ENCODE measurements at regions not wholly inside any gene's neighbourhood (a gene's known extent, or its start where the extent isn't known, plus 50 kb on each side); places are given as distances from the start of the nearest gene placed in this dataset.
A peak's percentile ranks its signal among the peaks of the same experiment; 100 is the strongest.

DNA sequence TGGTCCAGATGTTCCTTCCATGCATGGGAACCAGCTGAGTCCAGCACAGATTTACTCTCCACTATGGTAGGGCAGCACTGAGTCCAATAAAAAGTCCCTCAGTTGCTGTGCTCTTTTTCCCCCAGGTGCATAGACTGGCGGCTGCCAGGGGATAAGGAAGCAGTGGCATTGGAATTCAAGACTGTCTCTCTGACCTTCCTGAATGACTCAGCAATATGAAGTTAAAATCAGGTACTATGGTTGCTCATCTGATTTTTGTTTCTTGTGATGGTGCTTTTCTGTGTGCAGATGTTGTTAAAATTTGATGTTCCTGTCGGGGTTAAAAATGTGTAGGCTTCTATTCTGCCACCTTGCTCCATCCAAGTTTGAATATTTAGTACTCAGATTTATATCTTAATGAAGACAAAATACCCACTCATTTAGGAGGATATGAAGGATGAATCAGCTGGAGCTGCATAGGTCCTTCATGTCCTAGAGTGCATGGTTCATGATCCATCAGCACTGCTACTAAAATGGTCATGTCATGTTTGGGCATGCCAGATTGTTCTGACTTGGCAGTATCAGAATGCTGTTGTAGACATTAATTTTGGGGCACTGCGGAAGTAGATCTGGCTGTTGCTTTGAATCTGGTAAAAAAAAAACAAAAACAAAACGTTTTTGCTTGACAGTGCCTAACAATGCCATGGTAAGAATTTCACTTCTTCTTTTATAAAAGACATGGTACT, 321.2 kb upstream of the MAP3K7 start:
- Mint-ChIP-seq H3K4me3 (no peak overlapping the region), H3K9me3 (peaks cover 0 to 7% (median 0%) of the 10 kb centered on the region in 7 donors), H3K27ac (no peak overlapping the region), H3K36me3 (no peaks in the 10 kb centered on the region), H3K4me1 (no peaks in the 10 kb centered on the region), H3K27me3 (no peaks in the 10 kb centered on the region)
- ATAC-seq (ENCODE audit: low read depth in 2 of 2) (no peak), DNase-seq (no peak)

- no peak overlapping the region for H3K27ac Mint-ChIP-seq
- peaks cover 0 to 7% (median 0%) of the 10 kb centered on the region in 7 donors for H3K9me3 Mint-ChIP-seq
- no peak for DNase-seq
- H3K4me1 Mint-ChIP-seq = no peaks in the 10 kb centered on the region
- no peak overlapping the region for H3K4me3 Mint-ChIP-seq
- ATAC-seq (ENCODE audit: low read depth in 2 of 2) = no peak
- no peaks in the 10 kb centered on the region for H3K36me3 Mint-ChIP-seq
- H3K27me3 Mint-ChIP-seq = no peaks in the 10 kb centered on the region
Measured at GRCh38 chr6:90905351-90905750, 318.5 kb upstream of the MAP3K7 start.

GRCh38 chr6:90900034-90900433, 313.2 kb upstream of the MAP3K7 start:
- Mint-ChIP-seq H3K4me1 (no peaks in the 10 kb centered on the region), H3K27ac (no peak overlapping the region), H3K9me3 (peaks cover 0 to 4% (median 0%) of the 10 kb centered on the region in 7 donors), H3K4me3 (no peak overlapping the region), H3K36me3 (no peaks in the 10 kb centered on the region), H3K27me3 (peaks cover 0 to 7% (median 0%) of the 10 kb centered on the region in 3 donors)
- no peak for DNase-seq
- ATAC-seq (ENCODE audit: low read depth in 2 of 2) = no peak

- H3K27ac Mint-ChIP-seq = no peak overlapping the region
- peaks cover 0 to 8% (median 0%) of the 10 kb centered on the region in 3 donors for H3K27me3 Mint-ChIP-seq
- no peaks in the 10 kb centered on the region for H3K4me1 Mint-ChIP-seq
- no peak overlapping the region for H3K4me3 Mint-ChIP-seq
- DNase-seq = no peak
- ATAC-seq (ENCODE audit: low read depth in 2 of 2) = no peak
- H3K9me3 Mint-ChIP-seq = no peaks in the 10 kb centered on the region
- no peaks in the 10 kb centered on the region for H3K36me3 Mint-ChIP-seq
Measured at GRCh38 chr6:90898763-90899162, 311.9 kb upstream of the MAP3K7 start.

GRCh38 chr6:90896075-90896547, 309.2 kb upstream of the MAP3K7 start:
- H3K4me3 Mint-ChIP-seq = no peak overlapping the region
- no peaks in the 10 kb centered on the region for H3K36me3 Mint-ChIP-seq
- DNase-seq (no peak), ATAC-seq (ENCODE audit: low read depth in 2 of 2) (no peak)
- peaks cover 0 to 8% (median 3%) of the 10 kb centered on the region in 3 donors for H3K27me3 Mint-ChIP-seq
- no peak overlapping the region for H3K27ac Mint-ChIP-seq
- H3K9me3 Mint-ChIP-seq = no peaks in the 10 kb centered on the region
- H3K4me1 Mint-ChIP-seq = no peaks in the 10 kb centered on the region

- Mint-ChIP-seq H3K4me3 (no peak overlapping the region), H3K9me3 (no peaks in the 10 kb centered on the region), H3K27me3 (peaks cover 0 to 8% (median 3%) of the 10 kb centered on the region in 3 donors), H3K36me3 (no peaks in the 10 kb centered on the region), H3K27ac (no peak overlapping the region), H3K4me1 (no peaks in the 10 kb centered on the region)
- no peak for ATAC-seq (ENCODE audit: low read depth in 2 of 2)
- no peak for DNase-seq
Measured at GRCh38 chr6:90895299-90896074, 308.6 kb upstream of the MAP3K7 start.

GRCh38 chr6:90894285-90895130, 307.6 kb upstream of the MAP3K7 start:
- Mint-ChIP-seq H3K27me3 (peaks cover 0 to 8% (median 3%) of the 10 kb centered on the region in 3 donors), H3K4me1 (no peaks in the 10 kb centered on the region), H3K36me3 (no peaks in the 10 kb centered on the region), H3K9me3 (no peaks in the 10 kb centered on the region), H3K4me3 (no peak overlapping the region), H3K27ac (no peak overlapping the region)
- ATAC-seq (ENCODE audit: low read depth in 2 of 2) (no peak), DNase-seq (no peak)

DNA sequence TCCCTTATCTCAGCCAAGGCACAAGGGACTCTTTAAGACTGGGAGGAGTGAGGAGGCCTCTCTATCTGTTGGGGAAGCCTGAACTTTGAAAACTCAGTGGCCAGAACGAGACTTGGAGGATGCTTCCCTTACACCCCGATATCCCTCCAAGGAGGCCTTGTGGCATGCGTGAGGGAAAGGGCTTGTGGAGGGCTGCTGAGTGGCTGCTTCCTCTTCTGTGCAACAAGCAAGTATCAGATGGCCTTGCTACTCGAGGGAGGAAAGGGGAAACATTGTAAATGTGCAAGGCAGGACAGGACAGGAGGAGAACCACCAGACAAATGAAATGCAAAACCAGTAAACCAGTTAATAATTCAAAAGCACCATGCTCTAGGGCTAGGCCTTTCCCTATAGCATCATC, 306.5 kb upstream of the MAP3K7 start:
- DNase-seq = no peak

GRCh38 chr6:90892271-90892670, 305.4 kb upstream of the MAP3K7 start:
- DNase-seq (no peak), ATAC-seq (ENCODE audit: low read depth in 2 of 2) (no peak)
- no peak overlapping the region for H3K4me3 Mint-ChIP-seq
- H3K4me1 Mint-ChIP-seq = no peaks in the 10 kb centered on the region
- H3K27ac Mint-ChIP-seq = no peak overlapping the region
- H3K36me3 Mint-ChIP-seq = no peaks in the 10 kb centered on the region
- no peaks in the 10 kb centered on the region for H3K9me3 Mint-ChIP-seq
- peaks cover 0 to 9% (median 8%) of the 10 kb centered on the region in 3 donors for H3K27me3 Mint-ChIP-seq

More for the DNA sequence above, 306.5 kb upstream of the MAP3K7 start:
- no peak for ATAC-seq (ENCODE audit: low read depth in 2 of 2)
- peak overlapping the region in 1 of 6 donors; percentile 21 for H3K27ac Mint-ChIP-seq
- H3K36me3 Mint-ChIP-seq = no peaks in the 10 kb centered on the region
- peaks cover 0 to 8% (median 4%) of the 10 kb centered on the region in 3 donors for H3K27me3 Mint-ChIP-seq
- no peaks in the 10 kb centered on the region for H3K9me3 Mint-ChIP-seq
- no peak overlapping the region for H3K4me3 Mint-ChIP-seq
- H3K4me1 Mint-ChIP-seq = no peaks in the 10 kb centered on the region

DNA sequence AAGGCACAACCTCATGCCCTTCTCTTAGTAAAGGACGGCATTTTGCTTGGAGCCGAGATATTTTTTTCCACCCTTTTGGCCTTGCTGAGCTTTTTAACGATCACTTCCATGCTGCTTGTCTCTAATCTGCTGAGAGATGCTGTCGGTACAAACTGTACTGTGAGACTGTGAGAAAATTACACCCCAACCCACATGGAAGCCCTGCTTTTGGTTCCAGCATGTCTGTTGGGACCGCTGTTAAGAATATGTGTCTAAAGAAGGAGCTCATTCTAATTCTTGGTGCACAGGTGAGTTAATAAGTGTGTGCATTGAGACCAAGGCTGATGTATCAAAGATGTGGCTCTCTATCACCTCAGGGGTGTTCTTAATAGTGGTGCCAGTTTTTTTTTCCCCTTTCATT, 304.5 kb upstream of the MAP3K7 start:
- no peak overlapping the region for H3K27ac Mint-ChIP-seq
- H3K27me3 Mint-ChIP-seq = peaks cover 0 to 9% (median 8%) of the 10 kb centered on the region in 3 donors
- no peaks in the 10 kb centered on the region for H3K9me3 Mint-ChIP-seq
- no peaks in the 10 kb centered on the region for H3K4me1 Mint-ChIP-seq
- no peak overlapping the region for H3K4me3 Mint-ChIP-seq
- DNase-seq = no peak
- no peaks in the 10 kb centered on the region for H3K36me3 Mint-ChIP-seq
- no peak for ATAC-seq (ENCODE audit: low read depth in 2 of 2)

DNA sequence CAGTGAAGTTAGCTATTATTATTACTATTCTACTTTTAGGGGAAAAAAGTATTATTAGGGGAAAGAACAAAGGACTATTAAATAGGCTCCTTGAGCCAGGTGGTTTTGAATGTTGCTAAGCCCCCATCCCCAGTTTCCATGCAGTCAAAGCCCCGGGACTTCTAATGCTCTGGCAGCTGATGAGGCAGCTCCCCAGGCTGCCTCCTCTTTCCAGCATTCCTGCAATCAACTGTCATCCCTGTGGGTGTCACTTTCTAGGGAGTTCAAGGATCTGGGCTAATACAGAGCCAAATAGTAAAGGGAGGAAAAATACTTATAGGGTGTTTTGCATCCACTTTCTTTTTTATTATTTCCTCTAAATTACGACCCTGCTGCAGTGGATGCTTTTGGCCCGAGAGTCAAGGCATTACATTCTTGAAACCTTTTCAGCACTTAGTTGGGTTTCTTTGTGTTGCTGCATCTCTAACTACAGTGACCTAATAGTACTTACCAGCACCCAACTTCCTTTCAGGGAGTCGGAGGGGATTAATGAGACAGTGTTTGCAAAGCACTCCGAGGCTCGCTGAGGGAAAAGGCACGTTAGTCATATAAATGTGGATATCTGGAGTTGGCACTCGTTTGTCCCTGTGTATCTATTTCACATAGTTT, 303.9 kb upstream of the MAP3K7 start:
- no peak overlapping the region for H3K4me3 Mint-ChIP-seq
- DNase-seq = no peak
- no peak overlapping the region for H3K27ac Mint-ChIP-seq
- ATAC-seq (ENCODE audit: low read depth in 2 of 2) = no peak
- peaks cover 0 to 9% (median 8%) of the 10 kb centered on the region in 3 donors for H3K27me3 Mint-ChIP-seq
- H3K4me1 Mint-ChIP-seq = no peaks in the 10 kb centered on the region
- H3K9me3 Mint-ChIP-seq = no peaks in the 10 kb centered on the region
- H3K36me3 Mint-ChIP-seq = no peaks in the 10 kb centered on the region

DNA sequence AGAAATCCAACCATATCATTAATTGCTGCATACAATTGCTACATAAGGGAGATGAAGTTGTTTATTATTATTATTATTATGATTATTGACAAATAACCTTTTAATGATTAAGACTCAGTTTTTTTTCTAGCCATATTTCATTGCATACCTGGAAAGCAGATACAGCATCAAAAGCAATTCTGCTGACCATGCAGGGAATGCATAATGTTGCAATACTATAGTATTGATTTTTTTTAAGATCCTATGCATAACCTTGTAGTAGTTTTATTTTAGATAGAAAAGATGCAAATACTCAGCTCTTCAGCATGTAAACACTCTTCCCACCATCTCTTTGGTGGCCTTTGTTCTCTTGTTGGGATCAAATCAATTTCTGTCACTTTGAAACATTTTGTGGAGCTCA, 300.9 kb upstream of the MAP3K7 start:
- Mint-ChIP-seq H3K27me3 (peaks cover 0 to 9% (median 0%) of the 10 kb centered on the region in 3 donors), H3K4me1 (no peaks in the 10 kb centered on the region), H3K9me3 (peaks cover 1 to 17% (median 7%) of the 10 kb centered on the region in 7 donors), H3K36me3 (peaks cover 0 to 3% of the 10 kb centered on the region in 2 donors), H3K4me3 (no peak overlapping the region), H3K27ac (no peak overlapping the region)
- ATAC-seq (ENCODE audit: low read depth in 2 of 2) (no peak), DNase-seq (no peak)

- ATAC-seq (ENCODE audit: low read depth in 2 of 2) (no peak), DNase-seq (no peak)
- Mint-ChIP-seq H3K4me1 (no peaks in the 10 kb centered on the region), H3K27ac (no peak overlapping the region), H3K9me3 (peaks cover 6 to 34% (median 13%) of the 10 kb centered on the region in 7 donors), H3K27me3 (peaks cover 0 to 6% (median 0%) of the 10 kb centered on the region in 3 donors), H3K36me3 (peaks cover 0 to 11% of the 10 kb centered on the region in 2 donors), H3K4me3 (no peak overlapping the region)
Measured at GRCh38 chr6:90885611-90886056, 298.8 kb upstream of the MAP3K7 start.
